Ovary (tissue), 7 donors: ENCODE measurements at regions not wholly inside any gene's neighbourhood (a gene's known extent, or its start where the extent isn't known, plus 50 kb on each side); places are given as distances from the start of the nearest gene placed in this dataset.

Experiments used
- DNase-seq, 5 donors: peaks; one replicate each; pipeline ENCODE4 v3.0.0-alpha.2; 2019 to 2020
- H3K27ac ChIP-seq, 2 donors: fragments of 200-600 bp; one replicate each; pipeline versions ENCODE4 v1.5.1 to v1.8.0; 2019 to 2022
- H3K27me3 ChIP-seq: fragments of 200-600 bp; one replicate; pipeline ENCODE4 v1.8.0; 2022
- H3K36me3 ChIP-seq: fragments of 200-600 bp; sonication (generic); one replicate; pipeline ENCODE4 v1.5.1; 2019
- H3K4me1 ChIP-seq: one replicate; pipeline ENCODE4 v1.8.1; 2013; ENCODE audit warnings: mild to moderate bottlenecking, moderate library complexity; ENCODE audit not compliant: insufficient read depth
- H3K4me3 ChIP-seq: fragments of 200-600 bp; sonication (generic); one replicate; pipeline ENCODE4 v1.5.1; 2017
- H3K9me3 ChIP-seq, 2 donors: fragments of 200-600 bp in 1 of 2; sonication (generic) in 1 of 2; one replicate each; pipeline versions ENCODE4 v1.5.1 to v1.8.1; 2013 to 2019; ENCODE audit warnings: mild to moderate bottlenecking in 1 of 2, moderate library complexity in 1 of 2
- EP300 ChIP-seq: sonication (generic); formaldehyde crosslinking; IDR thresholded peaks from one replicate; pipeline ENCODE4 v1.6.1; 2017; ENCODE audit warnings: antibody characterized with exemption
- POLR2A ChIP-seq: fragments of 450-650 bp; IDR thresholded peaks from one replicate; pipeline ENCODE4 v1.6.1; 2017; ENCODE audit warnings: antibody characterized with exemption, mild to moderate bottlenecking, moderate library complexity
- WGBS, 3 donors: extraction: QIAGEN DNeasy Blood & Tissue Kit in 1 of 3; methylation state at CpG; one replicate each; pipeline versions ENCODE4 v1.1.5 to v1.1.7; 2013 to 2017; 5-methylcytosine and 5-hydroxymethylcytosine counted together
- intact Hi-C, 4 donors: fragments of 100-400 bp; cut with DNase I; formaldehyde crosslinking; loops; one replicate each; pipeline versions ENCODE4 v1.11.0 to v1.15.1; 2022 to 2023
- TF ChIP-seq, protein P1 (sequence below), 3 donors: fragments of 450-650 bp in 2 of 3; fragments of 200-600 bp in 1 of 3; IDR thresholded peaks; one replicate each; pipeline versions ENCODE4 v1.5.1 to v1.8.0; 2016 to 2022; ENCODE audit warnings: antibody characterized with exemption in 3 of 3, mild to moderate bottlenecking in 1 of 3
- donor health status: DM: no; HTN: no; CAD: no; lungs with moderate emphysema.
- donor health status: DM: no; HTN: no; CAD: no.
- donor health status: Bipolar disorder and iron deficiency.
- donor health status: DM: no; HTN: no; CAD: no.
- donor health status: DM: yes; HTN: yes; CAD: no.

DNA sequence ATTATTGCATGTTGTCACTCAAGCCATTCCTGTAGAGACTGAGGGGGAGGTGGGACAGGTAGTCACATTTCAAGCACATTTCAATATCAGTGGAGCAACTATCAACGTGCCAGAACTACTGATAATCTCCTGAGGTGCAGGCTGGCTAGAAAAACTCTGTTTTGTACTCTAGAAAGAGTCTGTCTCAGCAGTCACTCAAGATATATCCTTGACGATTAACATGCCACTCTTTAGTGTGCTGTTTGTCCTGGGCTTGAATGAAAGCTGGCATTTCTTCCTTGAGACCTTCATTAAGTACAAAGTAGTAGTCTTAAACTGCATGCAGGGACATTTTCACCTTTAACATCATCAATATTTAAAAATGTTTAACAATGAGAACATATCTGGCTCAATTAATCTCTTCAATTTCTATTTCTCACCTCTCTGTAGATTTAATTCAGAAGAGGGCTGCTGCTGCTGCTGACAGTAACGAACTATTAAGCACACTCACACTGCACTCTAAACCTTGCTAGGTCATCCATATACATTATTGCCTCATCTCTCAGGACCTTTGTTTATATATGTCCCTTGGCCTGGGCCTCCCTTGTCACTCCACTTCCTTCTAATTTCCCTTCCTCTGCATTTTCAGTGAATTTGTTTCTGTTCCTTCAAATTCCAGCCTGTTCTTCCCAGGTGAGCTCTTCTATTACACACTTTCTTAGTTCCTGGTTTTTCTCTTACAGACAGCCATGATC, 412.0 kb downstream of the HAPSTR1 start:
- TF ChIP-seq POLR2A (no peak), EP300 (no peak)
- TF ChIP-seq, protein P1, sequence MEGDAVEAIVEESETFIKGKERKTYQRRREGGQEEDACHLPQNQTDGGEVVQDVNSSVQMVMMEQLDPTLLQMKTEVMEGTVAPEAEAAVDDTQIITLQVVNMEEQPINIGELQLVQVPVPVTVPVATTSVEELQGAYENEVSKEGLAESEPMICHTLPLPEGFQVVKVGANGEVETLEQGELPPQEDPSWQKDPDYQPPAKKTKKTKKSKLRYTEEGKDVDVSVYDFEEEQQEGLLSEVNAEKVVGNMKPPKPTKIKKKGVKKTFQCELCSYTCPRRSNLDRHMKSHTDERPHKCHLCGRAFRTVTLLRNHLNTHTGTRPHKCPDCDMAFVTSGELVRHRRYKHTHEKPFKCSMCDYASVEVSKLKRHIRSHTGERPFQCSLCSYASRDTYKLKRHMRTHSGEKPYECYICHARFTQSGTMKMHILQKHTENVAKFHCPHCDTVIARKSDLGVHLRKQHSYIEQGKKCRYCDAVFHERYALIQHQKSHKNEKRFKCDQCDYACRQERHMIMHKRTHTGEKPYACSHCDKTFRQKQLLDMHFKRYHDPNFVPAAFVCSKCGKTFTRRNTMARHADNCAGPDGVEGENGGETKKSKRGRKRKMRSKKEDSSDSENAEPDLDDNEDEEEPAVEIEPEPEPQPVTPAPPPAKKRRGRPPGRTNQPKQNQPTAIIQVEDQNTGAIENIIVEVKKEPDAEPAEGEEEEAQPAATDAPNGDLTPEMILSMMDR (IDR thresholded peaks at IDR 0.05), result no peak
- Histone ChIP-seq H3K27ac (no peak overlapping the region), H3K27me3 (no peaks in the 10 kb centered on the region), H3K9me3 (no peaks in the 10 kb centered on the region), H3K36me3 (no peaks in the 10 kb centered on the region), H3K4me3 (no peak overlapping the region), H3K4me1 (no peaks in the 10 kb centered on the region)
- WGBS, 3 donors, result 37 to 52% (median 41%) methylated on average over 3 of the region's 3 CpGs
- intact Hi-C loops, result no loop called here
- no peak for DNase-seq

GRCh38 chr16:9508328-9508936, 417.0 kb downstream of the HAPSTR1 start:
- no peaks in the 10 kb centered on the region for H3K27me3 ChIP-seq
- no peak overlapping the region for H3K27ac ChIP-seq
- no peak for DNase-seq
- 81 to 86% (median 83%) methylated on average over 6 of the region's 6 CpGs for WGBS, 3 donors
- intact Hi-C loops, result no loop called here
- no peaks in the 10 kb centered on the region for H3K9me3 ChIP-seq
- H3K4me1 ChIP-seq, result no peaks in the 10 kb centered on the region
- no peaks in the 10 kb centered on the region for H3K36me3 ChIP-seq
- H3K4me3 ChIP-seq, result no peak overlapping the region
- TF ChIP-seq, protein P1 (IDR thresholded peaks at IDR 0.05), result no peak
- TF ChIP-seq EP300 (no peak), POLR2A (no peak)

DNA sequence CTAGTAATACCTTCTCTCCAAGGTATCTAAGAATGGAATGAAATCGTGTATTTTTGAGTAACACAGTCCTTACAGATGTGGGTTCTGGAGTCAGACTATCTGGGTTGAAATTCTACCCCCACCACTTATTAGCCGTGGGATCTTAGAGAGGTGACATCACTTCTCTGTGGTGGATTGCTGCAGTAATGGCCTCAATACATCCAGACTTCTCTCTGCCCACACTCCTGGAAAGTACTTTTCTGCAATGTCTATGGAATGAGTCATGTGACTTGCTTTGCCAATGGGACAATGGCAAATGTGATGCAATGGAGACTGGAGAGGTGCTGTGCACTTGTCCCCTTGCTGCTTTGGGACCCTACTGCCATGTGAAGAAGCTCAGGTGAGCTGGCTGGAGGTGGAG, 418.2 kb downstream of the HAPSTR1 start:
- H3K4me3 ChIP-seq, result no peak overlapping the region
- intact Hi-C loops, result no loop called here
- H3K9me3 ChIP-seq, result no peaks in the 10 kb centered on the region
- DNase-seq, result no peak
- no peak overlapping the region for H3K27ac ChIP-seq
- WGBS, 3 donors, result 74 to 79% (median 75%) methylated on average over 2 of the region's 2 CpGs
- no peaks in the 10 kb centered on the region for H3K27me3 ChIP-seq
- H3K4me1 ChIP-seq, result no peaks in the 10 kb centered on the region
- TF ChIP-seq, protein P1 (IDR thresholded peaks at IDR 0.05), result no peak
- TF ChIP-seq EP300 (no peak), POLR2A (no peak)
- H3K36me3 ChIP-seq, result no peaks in the 10 kb centered on the region

GRCh38 chr16:9511389-9511788, 419.9 kb downstream of the HAPSTR1 start:
- Histone ChIP-seq H3K4me3 (no peak overlapping the region), H3K9me3 (no peaks in the 10 kb centered on the region), H3K27ac (no peak overlapping the region), H3K36me3 (no peaks in the 10 kb centered on the region), H3K4me1 (no peaks in the 10 kb centered on the region), H3K27me3 (no peaks in the 10 kb centered on the region)
- DNase-seq, result no peak
- no peak for TF ChIP-seq EP300
- TF ChIP-seq POLR2A, result no peak
- TF ChIP-seq, protein P1 (IDR thresholded peaks at IDR 0.05), result no peak
- 25 to 36% (median 32%) methylated on average over 7 of the region's 7 CpGs for WGBS, 3 donors
- intact Hi-C loops, result no loop called here
